ENCODE measurements at regions not wholly inside any gene's neighbourhood (a gene's known extent, or its start where the extent isn't known, plus 50 kb on each side); places are given as distances from the start of the nearest gene placed in this dataset.

DNA sequence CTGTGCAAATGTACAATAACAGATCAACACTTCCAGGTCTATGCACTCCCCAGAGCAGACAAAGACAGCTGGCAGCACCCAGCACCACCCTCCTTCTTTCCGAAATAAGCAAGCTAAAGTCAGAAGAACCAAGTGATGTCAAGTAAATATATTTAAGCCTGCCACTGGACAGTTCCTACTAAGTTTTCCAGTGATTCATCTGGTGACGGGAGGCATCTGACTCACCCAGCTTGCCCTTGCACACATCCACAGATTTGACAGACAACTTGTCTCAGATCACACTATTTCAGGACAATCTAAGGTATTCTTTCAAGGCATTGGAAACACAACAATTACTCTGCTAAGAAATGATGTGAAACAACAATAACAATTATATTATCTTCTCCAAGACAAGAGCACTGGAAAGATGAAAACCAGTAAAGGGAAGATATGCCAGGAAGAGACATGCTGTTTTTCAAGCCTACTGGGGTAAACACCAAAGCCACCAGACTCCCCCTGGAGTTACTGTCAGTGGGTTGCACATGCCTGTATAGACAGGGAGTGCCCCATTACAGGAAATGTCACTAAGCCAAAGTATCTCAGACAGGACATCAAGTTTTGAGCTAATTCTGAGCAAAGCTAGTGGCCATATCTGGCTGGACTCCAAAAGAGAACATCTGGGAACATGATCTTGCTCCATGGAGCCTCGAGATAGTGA is 287.9 kb upstream of the KLHL29 start:
- DNase-seq (ENCODE audit: extremely low read depth in 1 of 11, low read depth in 9 of 11, low spot score in 4 of 11), result no peak

DNA sequence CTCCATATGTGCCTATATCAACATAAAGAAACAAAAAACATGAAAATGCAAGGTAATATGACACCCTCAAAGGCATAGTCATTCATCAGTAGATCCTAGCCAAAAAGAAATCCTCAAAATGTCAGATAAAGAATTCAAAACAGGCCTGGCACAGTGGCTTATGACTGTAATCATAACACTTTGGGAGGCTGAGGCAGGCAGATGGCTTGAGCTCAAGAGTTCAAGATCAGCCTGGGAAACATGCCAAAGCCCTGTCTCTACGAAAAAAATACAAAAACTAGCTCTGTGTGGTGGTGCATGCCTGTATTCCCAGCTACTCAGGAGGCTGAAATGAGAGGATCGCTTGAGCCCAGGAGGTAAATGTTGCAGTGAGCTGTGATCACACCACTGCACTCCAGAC is 284.6 kb upstream of the KLHL29 start:
- no peak for DNase-seq (ENCODE audit: extremely low read depth in 1 of 11, low read depth in 9 of 11, low spot score in 4 of 11)

DNA sequence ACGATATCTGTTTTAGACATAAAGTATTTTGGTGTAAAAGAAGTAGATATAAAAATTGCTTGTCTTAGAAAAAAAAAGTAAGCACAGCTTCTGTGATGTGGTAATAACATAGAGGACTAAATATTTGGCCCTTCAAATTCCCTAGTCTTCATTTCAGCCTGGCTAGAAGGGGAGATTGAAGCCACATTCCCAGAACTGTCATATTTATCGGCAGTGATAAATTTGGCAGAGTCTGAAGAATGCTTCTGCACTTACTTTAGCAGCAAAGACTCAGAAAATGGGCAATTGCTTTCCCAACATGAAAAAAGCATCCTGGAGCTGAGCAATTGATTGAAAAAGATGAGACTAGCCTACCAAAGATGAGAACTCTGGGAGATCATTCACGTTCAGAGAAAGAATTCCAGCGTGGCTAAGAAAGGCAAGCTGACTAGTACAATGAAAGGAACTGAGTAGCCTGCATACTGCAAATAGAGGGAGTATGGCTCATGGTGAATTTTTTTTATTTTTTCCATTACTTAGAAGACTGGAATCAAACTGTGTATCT is 278.7 kb upstream of the KLHL29 start:
- DNase-seq (ENCODE audit: extremely low read depth in 1 of 11, low read depth in 9 of 11, low spot score in 4 of 11), result no peak

DNA sequence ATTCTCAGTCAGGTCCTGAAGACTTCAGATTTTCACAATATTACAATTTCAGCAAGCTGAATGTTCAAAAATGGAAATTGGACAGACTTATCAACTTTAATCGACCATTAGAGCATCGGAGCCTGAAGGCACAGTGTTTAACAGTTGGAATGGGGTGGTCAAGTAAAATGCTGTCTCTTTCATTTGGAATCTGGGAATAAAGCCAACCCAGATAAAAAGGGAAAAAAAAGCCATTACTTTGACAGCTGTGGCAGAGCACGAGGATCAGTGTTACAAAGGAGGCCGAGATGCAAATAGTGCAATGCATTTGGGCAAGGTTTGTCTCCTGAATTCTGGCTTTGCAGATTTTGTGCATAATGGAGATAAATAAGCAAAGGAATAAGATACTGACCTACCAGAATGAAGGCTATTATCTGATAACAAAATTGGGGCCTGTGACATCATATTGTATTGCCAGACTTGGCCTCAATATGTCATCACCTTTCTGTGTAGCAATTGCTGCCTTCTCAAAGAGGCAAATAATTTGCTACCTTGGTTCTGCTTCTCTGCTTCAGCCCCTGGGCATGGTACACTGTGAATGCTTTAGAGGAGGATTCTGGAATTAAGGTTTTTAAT is 277.5 kb upstream of the KLHL29 start:
- no peak for DNase-seq (ENCODE audit: extremely low read depth in 1 of 11, low read depth in 9 of 11, low spot score in 4 of 11)

DNA sequence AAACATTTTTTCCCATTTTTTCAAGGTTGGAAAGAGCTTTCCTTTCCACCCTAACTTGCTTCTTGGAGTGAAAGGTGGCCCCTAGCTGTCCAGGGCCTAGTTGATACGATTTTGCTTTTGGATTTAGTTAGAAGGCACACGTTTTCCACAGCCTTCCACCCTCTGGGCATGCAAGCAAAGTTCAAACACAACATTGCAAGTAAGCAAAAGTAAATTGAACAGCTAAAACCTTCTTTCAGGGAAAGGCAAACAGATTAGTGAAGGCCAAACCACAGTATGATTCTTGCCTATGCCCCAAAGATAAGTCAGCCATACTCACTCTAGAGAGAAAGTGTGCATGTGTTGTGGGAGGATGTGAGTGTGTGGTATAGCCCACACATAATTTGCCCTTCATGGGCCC is 273.7 kb upstream of the KLHL29 start:
- no peak for DNase-seq (ENCODE audit: extremely low read depth in 1 of 11, low read depth in 9 of 11, low spot score in 4 of 11)

DNA sequence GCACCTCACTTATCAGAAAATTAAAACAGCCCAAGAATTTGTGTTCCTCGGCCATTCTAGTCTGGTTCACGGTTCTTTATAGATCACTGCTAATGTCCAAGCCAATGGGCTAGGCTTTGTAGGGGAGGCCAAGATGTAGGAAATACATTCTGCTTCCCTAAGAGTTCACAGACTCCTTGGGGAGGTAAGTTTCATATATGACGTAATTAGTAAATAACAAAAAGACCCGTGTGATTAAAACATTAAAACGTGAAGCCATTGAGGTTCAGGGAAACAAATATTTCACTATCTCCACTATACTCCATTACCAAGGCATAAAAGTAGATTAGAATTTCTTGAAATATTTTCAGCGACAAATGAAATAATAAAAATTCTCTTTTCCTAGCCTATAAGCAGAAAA is 272.5 kb upstream of the KLHL29 start:
- DNase-seq (ENCODE audit: extremely low read depth in 1 of 11, low read depth in 9 of 11, low spot score in 4 of 11), result no peak

DNA sequence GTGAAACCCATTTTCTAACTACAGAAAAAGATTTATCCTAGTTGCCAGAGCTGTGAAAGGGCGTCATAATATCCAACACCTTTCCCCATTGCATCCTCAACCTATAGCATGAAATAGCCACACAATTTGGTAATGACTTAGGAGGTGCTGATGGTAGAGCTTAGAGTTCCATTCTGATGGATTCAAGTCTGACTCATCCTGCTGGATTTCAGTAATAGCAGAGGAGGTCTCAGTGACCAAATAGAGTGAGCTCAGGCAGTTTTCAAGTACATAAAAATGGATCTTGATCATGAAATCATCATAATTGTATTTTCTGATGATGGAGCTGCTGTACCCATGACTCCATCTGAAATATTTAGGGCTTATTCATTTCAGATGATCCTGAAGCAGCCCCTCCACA is 270.7 kb upstream of the KLHL29 start:
- DNase-seq (ENCODE audit: extremely low read depth in 1 of 11, low read depth in 9 of 11, low spot score in 4 of 11), result no peak

DNA sequence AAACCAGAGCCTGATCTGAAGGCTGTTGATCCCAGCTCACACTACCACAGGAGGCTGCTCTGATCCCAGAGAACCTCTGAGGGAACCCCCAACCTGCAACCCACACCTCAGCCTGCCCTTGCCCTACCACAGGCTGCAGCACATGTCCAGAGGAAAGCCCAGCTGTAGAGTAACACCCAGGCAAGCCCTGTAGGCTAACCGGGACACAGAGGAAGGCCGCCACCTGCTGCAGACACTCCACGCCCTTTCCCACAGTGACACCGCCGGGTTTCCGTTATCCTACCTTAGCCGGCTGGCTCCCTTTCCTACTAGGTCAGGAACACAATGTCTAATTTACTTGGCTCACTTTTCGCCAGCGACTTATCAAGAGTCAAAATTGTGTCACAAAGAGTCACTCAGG is 266.7 kb upstream of the KLHL29 start:
- DNase-seq (ENCODE audit: extremely low read depth in 1 of 11, low read depth in 9 of 11, low spot score in 4 of 11), result no peak

DNA sequence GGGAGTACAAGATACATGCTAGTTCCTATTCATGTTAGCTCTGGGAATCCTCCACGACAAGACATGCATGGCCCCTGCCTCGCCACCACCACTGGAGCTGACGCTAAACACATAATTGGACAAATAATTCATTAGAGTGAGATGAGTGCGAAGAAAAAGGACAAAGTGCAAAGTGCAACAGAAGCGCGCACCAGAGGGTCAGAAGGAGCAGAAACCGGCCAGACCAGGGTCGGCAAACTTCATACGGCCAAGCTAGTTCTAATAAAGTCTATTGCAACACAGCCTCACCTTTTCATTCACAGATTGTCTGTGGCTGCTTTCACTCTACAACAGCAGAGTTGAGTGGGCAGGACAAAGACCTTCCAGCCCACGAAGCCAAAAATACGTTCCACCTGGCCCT is 266.1 kb upstream of the KLHL29 start:
- DNase-seq (ENCODE audit: extremely low read depth in 1 of 11, low read depth in 9 of 11, low spot score in 4 of 11), result no peak

DNA sequence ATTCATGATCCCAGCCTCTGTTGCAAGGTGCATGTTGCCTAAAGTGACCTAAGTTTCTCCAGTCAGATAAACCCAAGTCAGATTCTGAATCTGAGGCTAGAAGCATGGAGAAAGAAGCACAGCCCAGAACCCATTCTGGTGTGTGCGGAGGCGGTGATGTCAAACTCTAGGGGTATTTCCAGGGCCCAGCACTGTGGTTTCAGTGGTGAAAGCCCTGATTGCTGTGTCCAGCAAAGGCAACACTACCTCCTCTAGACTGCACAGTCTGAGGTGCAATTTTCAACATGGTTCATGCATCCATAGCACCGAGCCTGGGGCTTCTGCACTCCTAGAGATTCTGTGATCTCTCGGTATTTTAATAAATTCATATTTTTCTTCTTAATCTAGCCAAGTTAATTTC is 264.8 kb upstream of the KLHL29 start:
- no peak for DNase-seq (ENCODE audit: extremely low read depth in 1 of 11, low read depth in 9 of 11, low spot score in 4 of 11)

DNA sequence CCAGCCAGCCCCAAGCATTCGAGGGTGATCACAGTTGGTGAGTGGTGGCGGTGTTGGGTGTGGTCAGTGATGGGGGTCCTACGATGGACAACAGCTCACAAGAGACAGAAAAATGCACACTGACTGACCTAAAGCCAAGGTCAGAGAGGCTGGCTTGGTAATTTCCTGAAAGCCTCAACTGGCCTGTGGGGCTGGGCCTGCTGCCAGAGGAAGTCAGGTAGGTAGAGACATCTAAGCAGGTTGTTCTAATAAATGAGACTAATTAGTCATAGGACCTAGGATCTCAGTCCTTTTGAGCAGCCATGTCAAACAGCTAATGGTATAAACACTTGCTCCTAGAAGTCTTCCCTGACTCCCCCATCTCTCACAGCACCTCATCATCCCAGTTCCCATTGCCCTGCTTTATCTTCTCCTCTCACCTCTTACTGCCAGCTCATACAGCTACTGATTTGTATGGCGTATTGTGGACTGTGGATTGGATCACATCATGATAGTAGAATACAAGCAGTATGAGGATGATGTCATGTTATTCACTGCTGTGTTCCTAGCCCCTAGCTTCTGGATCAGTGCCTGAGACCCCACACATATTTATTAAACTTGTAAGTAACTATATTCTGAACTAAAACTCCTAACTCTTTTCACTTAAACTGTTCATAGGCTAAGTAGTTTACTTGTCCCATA is 262.9 kb upstream of the KLHL29 start:
- no peak for DNase-seq (ENCODE audit: extremely low read depth in 1 of 11, low read depth in 9 of 11, low spot score in 4 of 11)

DNA sequence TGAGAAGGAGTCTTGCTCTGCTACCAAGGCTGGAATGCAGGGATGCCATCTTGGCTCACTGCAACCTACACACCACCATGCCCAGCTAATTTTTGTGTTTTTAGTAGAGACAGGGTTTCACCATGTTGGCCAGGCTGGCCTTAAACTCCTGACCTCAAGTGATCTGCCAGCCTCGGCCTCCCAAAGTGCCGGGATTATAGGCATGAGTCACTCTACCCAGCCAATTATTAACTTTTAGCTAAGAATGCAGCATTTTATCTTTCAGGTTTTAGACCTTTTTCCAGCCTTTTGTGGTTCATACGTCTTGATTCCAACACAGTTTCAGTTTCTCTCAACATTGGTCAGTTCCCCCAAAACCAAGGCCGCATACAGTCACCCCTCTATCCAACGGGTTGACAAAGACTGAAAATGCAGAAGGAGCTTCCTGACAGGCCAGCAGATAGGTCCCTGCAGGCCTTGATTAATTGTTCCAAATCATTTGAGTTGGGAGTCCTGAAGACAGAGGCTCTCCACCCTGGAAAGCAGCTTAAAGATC is 262.2 kb upstream of the KLHL29 start:
- DNase-seq (ENCODE audit: extremely low read depth in 1 of 11, low read depth in 9 of 11, low spot score in 4 of 11), result no peak

DNA sequence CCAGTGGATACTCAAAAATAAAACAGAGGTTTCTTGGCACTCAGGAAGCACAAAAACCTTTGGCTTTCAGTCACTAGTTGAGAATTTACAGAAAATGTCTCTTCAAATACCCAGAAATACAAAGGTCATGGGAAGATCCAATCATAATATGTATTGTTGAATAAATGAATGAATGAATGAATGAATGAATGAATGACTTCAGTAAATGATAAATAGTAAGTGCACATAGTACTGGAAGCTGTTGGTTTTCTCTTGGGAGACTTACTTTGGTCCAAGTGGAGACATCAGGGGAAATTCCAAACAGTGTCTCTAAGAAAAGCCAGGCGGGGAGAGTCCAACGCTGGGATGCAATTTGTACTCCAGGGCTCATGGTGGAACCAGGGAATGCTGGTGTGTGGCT is 261.3 kb upstream of the KLHL29 start:
- DNase-seq (ENCODE audit: extremely low read depth in 1 of 11, low read depth in 9 of 11, low spot score in 4 of 11), result no peak

DNA sequence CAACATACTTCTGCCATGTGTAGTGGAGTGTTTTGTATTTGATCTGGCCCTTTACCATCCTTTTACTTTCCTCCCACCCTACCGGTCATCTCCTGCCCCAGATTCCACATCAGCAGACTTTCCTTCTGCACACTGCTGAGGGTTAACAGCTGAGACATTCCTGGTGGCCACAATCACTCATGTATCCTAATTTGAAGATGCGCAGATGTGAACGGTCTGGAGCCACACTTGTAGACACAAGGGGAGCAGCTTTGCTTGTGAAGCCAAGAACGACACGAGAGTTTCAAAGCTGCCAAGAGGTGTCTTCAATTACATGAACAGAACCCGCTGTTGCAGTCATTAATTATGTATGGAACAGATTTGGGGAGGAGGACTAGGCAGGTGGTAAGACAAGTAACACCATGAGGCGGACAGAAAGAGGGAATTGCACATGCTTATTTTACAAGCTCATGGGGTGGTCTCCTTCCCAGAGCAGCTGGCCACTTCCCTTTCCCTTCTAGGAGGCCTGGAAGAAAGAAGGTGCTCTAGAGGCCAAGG is 260.7 kb upstream of the KLHL29 start:
- DNase-seq (ENCODE audit: extremely low read depth in 1 of 11, low read depth in 9 of 11, low spot score in 4 of 11), result no peak

DNA sequence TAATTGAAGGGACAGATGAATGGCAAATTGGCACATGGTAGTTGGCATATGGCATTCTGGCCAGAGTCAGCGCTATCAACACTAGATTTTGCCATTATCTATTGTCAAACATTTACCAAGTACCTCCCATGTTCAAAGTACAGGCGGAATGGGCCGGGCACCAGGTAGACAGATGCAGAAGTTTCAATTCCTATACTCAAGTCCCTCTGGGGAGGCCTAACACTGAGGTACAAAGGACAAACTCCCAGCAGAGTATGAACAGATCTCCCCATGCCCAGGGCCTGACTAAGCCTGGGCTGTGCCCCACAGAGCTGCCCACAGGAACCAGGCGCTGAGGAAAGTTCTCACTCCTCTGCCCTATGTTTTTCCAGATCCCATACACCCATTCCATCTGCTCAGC is 257.5 kb upstream of the KLHL29 start:
- no peak for DNase-seq (ENCODE audit: extremely low read depth in 1 of 11, low read depth in 9 of 11, low spot score in 4 of 11)

DNA sequence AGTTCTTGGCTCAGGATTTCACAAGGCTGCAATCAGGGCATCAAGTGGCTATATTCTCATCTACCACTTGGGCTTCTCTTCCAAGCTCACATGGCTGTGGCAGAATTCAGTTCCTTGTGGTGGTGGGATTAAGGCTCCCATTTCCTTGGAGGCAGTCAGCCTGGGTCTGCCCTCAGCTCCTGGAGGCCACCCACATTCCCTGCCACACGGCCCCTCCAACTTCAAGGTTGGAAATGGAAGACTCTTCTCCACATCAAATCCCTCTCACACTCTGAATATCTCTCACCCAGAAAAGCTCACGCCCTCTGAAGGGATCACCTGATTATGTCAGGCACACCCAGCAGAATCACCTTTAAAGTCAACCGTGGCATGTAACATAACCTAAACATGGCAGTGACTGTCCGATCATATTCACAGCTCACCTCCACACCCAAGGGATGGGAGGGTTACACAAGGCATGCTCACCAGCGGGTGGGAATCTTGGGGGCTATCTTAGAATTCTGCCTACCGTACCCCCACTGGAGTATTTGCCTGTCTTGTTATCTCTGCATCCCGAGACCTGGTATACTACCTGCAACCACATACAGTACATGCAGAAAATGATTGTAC is 256.2 kb upstream of the KLHL29 start:
- no peak for DNase-seq (ENCODE audit: extremely low read depth in 1 of 11, low read depth in 9 of 11, low spot score in 4 of 11)

DNA sequence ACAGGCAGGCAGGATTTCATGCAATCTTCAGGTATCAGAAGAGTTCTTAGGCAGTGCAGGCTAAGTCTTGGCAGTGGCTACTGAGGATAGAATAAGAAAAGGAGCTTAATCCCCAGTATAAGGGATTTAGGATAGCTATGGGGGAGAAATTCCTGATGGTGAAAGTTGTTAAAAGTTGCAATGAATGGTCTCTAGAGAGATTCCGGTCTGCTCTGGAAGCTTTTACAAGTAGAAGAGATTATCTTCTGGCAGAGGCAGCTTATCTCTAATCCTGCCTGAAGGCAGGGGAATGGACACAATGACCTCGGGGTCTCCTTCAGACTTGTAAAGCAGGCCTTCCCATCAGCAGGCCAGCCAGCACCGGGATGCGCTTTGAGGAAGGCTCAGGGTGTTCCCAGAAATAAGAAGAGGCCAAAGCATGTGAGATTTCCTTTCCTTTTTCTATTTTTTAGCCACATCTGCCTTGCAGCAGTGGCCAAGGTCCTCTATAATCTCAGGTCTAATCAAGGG is 253.9 kb upstream of the KLHL29 start:
- no peak for DNase-seq (ENCODE audit: extremely low read depth in 1 of 11, low read depth in 9 of 11, low spot score in 4 of 11)

DNA sequence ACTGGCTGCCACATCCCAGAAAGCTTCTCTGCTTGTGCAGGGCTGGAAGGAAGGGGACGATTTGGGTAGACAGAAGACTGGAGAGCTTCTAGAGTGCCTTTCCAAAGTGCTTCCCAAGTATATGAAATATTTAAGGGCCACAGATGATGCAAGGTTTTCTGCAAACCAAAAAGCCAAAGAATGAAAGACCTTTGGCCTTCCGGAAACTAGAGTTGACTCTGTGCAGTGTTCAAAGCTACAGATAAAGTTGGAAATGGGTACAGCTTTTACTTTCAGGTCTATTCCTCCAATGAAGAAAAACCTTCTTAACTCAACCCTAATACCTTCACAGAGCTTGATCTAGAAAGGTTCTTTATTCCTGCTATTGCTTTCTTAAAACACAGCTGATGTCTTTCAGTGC is 253.0 kb upstream of the KLHL29 start:
- DNase-seq (ENCODE audit: extremely low read depth in 1 of 11, low read depth in 9 of 11, low spot score in 4 of 11), result no peak

DNA sequence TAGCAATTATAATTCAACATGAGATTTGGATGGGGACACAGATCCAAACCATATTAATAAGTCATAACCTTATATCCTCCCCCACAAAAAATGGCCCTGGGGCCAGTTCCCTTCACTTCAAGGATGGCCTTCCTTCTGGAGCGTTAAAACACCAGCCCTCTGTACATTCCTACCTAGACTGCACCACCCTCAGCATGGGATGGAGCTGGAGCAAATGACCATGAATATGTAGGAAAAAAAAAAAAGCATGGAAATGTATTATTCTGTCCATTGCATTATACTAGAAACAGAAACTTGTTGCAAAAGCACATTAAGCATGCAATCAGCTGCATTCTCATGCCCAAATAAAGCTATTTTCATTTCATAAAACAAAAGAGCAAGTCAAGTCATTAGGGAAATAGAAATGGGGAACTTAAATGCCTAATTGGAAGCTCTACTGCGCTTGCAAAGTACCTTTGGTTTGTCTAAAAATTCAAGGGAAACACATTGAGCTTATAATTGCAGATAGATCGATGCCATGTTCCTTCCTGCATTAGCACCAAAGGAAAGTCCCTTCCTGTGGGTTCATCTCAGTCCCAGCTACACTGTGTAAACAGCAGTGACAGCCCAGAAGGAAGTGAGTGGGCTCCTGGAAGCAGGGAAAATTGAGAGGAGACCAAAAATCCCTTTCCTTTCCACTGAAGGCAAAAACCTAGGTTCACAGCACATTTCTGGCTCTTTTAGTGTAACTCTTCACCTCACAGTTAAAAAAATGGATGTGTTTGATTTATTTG is 252.0 kb upstream of the KLHL29 start:
- DNase-seq (ENCODE audit: extremely low read depth in 1 of 11, low read depth in 9 of 11, low spot score in 4 of 11), result no peak
